ENCODE measurements at regions not wholly inside any gene's neighbourhood (a gene's known extent, or its start where the extent isn't known, plus 50 kb on each side); places are given as distances from the start of the nearest gene placed in this dataset.

- TF ChIP-seq CTCF (IDR thresholded peaks at IDR 0.05) (peak in 3 of 6 experiments; percentile 32 to 38 (median 37)), POLR2A (IDR thresholded peaks at IDR 0.05) (no peak)
These were observed 430.0 kb downstream of the ETNK1 start for GRCh38 chr12:23055004-23055403.
